GM21381 (cell line): ENCODE measurements at regions not wholly inside any gene's neighbourhood (a gene's known extent, or its start where the extent isn't known, plus 50 kb on each side); places are given as distances from the start of the nearest gene placed in this dataset.
A peak's percentile ranks its signal among the peaks of the same experiment; 100 is the strongest.

Experiments used
- ATAC-seq: cut with Tn5 transposase; IDR thresholded peaks from one replicate; pipeline ENCODE4 v1.9.1; 2021; ENCODE audit warnings: mild to moderate bottlenecking, moderate library complexity; ENCODE audit not compliant: unreplicated experiment

DNA sequence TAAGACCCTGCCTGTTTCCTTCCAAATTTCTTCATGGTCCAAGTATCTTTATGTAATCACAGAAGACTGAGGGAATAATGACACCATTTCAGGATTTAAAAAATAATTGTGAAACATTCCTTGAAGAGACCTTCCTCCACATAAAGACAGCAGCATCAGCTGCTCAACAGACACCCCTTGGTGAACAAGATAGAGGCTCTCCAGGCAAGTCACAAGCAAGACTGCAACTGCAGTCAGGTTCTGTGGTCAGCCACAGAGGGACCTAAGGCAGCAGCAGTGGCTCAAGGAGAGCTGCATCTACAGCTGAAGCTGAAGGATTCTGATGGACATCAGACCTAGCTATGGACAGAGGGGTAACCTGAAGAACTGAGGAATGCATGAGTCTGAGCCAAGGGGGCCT lies 97.2 kb upstream of the C3orf80 start:
- no peak for ATAC-seq

DNA sequence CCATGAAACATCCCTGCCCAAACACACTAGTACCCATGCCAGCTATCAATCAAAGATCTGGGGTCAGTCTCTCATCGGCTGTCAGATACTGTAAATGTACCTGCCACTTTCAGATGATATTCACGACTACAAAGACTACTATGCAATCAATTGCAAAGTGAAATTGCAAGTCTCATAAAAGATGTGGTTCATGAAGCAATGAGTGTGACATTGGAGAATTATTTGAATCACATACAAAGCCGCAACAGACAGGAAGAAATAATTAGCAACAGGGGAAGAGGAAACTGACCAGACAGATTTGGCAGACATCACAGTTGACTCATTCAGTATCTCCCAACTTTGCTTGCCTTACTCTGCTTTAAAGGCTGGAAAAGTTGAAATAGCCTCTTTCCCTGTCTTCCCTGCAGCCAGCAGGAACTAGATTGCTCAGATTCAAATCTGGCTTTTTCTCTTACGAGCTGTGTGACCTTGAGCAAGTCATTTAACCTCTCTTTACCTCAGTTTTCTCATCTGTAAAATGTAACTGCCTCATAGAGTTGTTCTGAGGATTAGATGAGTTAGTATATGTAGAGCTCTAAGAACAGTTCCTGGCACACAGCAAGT lies 95.7 kb upstream of the C3orf80 start:
- ATAC-seq: peak; percentile 57

DNA sequence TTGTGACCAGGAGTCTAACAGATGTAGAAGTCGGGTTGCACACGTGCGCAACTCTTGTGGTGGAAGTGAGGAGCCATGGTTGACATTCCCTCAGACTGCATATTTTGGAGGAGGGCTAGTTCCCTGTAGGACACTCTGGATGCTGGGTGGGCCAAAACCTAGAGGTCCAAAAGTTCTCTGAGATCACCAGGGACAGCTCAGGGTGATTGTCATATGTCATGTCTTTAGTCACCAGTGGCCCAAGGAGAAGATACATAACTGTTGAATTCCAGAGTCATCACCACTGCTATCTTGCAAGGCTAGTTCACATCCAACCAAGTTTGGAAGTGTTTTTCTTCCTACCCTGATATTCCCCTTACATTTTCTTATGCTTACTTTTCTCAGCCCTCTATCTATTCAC lies 95.2 kb upstream of the C3orf80 start:
- ATAC-seq: no peak

DNA sequence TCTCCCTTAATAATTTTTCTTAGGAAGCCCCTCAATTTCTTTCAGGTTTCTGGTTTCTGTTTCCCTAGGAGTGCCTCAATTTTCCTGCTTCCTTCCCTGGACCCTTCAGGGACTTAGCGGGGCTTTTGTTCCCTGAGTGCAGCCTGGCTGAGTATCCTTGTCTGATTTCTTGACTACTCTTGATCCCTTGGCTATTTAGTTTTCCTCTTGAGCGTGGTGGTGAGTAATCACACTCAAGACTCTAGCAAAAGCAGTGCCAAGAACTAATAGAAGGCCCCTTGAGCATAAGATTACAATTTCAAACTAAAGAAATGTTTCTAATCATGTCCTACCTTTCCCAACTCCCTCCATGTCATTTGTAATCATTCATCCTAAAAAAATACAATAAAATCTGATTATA lies 94.3 kb upstream of the C3orf80 start:
- no peak for ATAC-seq

DNA sequence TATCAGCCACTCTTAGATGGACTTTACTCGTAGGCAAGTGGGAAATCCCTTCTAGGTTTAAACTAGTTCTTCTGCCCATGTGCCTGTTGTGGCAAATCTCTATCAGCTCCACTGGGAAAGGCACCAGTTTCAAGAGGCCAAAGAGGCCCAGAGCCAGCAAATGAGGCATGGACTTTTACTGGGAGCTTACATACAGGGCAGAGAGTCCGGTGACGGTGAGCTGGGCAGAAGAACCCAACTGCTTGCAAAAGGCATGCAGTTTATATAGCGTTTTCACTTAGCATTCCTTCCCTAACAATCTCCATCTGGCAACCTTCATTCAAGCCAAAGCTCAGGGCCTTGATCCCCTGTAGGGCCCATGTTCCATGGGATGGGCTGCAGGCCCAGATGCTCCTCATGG lies 93.0 kb upstream of the C3orf80 start:
- ATAC-seq: no peak

DNA sequence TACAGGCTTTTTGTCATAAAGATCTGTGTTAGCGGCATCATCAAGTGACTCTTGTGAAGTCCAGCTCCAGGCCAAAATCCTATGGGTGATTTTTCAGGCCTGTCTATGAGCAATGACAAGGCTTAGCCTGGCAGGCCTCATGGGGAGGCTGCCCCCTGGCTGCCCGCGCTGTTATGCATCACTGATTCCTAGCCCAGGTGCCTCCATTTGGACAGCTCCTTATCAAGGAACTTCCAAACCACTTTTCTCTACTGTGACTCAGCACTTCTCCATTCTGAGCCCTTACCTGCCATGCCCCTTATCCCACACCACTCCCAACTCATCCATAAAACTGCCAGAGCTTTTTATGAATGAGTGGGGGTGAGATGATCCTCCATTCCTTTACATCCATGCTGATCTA lies 91.5 kb upstream of the C3orf80 start:
- ATAC-seq: no peak

DNA sequence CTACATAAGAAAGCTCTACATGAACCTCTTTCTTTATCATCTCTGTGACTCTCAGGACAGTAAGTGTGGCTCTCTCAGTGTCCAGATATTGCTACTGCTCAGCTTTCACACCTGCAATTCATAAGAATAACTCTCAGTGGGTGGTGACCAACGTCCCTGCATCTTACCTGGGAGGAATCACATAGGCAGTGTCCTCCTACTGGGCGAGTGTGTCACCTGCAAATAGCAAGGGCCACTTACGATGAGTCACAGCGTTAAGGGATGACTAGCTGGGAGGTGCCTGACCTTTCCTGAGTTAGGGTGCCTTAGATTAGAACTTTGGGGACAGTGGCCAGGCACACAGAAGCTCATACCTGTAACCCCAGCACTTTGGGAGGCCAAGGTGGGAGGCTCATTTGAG lies 90.8 kb upstream of the C3orf80 start:
- ATAC-seq: no peak

DNA sequence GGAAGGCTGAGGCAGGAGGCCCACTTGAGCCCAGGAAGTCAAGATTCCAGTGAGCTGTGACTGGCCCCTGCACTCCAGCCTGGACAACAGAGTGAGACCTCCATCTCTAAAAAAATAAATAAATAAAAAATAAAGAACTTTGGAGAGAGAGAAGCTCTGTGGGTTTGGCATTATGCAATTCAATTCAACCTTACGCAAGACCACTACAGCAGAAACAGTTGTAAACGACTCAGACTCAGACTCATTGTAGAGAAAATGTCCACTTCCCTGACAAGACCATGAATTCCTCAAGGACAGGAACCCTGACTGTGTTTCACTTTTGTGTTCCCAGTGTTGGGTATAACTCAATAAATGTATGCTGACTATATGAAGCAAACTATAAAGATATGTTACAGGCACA lies 90.3 kb upstream of the C3orf80 start:
- ATAC-seq: no peak

DNA sequence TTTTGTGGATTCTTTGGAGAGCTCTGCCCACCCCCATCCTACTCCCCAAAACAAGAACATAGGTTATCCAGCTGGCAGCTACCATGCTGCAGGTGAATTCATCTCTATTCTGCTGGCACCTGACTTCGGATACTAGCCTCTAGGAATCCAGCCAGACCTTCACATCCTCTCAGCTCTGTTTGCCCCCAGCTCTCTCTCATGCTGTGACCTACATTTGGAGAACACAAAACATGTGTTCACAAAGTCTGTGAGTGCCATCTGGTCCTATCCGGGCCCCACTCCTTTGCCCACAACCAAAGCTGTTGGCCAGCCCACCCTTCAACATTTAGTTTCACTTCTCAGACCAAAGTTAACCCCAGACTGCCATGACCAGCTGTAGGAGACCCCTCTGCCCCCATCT lies 89.4 kb upstream of the C3orf80 start:
- no peak for ATAC-seq

DNA sequence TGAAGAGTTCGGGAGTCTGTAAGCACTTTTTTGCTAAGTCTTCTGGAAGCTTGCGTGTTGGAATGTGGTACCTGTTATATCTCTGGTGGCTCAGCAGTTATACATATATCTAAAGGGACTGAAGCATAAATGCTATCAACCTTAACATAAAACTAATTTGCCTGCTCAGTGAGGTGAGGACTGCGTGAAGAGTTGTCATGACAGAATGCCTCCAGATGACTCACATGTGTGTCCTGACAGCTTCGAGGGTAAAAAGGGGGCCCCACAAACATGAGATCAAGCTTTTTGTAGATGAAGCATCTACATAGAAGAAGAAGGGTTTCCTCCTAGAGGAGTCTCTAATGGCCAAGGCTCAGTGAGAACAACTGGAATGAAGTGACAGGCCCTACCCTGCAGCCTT lies 88.8 kb upstream of the C3orf80 start:
- no peak for ATAC-seq

DNA sequence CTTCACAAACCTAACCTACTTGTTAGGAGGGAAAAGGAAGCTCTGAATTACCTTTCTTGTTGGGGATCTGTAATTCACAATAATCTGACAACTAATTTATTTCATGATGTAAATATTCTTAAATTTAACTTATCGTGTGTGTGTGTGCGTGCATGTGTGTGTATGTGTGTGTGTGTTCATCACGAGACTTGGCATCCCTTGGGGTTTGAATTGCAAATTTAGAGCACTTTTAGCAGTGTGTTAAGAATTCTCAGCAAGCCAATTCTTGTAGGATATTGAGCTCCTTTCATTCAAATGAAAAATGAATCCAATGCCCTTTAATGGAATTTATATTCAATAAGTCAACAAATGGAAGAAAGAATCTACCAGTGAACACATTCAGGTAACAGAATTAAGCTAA lies 85.9 kb upstream of the C3orf80 start:
- no peak for ATAC-seq

DNA sequence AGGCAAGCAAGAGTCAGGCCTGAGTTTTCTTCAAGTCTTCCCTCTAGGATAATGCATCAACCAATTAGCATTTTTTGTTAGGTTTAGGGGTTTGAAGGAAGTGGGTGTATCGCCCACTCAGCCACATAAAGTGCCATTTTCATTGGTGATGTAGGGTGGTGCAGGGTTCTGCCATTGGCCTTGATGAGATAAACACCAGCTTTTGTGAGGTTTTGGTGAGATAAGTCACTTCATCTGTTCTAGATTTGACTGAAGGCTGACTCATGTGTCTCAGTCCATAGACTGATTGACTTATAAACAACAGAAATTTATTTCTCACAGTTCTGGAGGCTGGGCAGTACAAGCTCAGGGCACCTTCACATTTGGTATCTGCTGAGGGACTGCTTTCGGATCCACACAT lies 84.5 kb upstream of the C3orf80 start:
- ATAC-seq: no peak

DNA sequence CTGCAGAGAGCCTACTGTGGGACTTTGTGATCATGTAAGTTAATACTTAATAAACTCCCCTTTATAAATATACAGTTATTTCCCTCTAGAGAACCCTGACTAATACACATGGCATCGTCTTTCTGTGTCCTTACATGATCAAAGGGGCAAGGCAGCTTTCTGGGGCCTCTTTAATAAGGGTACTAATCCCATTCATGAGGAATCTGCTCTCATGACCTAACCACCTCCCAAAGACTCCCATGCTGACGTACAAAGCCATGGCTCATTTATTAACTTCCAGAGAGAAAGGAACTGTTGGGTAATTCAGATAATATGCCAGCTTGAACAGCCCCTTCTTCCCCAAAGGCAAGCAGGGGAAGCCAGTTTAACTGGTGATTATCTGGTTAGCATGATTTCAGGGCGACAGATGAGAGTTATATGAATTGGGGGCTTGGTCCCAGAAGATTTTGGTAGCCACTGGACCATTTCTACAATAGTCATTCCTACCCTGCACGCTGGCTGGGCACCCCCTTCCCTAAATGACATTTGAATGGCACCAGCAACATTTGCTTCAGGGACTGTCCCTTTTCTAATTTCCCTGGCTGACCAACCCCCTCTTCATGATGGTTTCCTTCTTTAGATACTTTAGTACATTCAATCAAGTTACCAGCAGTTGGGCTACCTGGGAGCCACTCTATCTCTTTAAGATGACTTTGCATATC lies 83.6 kb upstream of the C3orf80 start:
- ATAC-seq: no peak

DNA sequence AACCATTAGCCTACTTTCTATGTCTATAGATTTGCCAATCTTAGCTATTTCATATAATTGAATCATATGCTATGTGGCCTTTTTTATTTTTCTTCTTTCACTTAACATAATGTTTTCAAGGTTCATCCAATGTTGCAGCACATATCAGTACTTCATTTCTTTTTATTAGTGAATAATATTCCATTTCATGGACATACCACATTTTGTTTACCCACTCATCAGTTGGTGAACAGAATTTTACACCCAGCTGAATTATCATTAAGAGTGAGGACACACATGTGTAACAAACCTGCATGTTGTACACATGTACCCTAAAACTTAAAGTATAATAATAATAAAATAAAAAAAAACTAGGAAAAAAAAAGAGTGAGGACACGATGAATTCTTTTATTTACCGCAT lies 81.7 kb upstream of the C3orf80 start:
- ATAC-seq: no peak

DNA sequence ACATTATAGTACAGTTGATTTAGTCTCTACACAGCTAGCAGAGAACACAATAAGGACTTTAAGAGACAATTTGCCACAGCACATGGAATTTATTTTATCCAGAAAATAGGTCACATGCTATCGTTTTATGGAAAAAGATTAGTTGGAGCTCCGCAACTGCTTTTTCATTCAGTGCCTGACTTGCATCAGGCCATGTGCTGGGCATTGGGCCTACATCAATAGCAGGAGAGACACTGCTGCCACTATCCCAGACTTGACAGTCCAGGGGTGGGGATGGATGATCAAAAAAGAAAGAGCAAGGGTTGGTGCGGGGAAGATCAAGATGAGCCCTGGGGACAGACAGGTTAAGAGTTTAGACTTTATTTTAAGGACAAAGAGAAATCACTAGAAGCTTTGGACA lies 75.2 kb upstream of the C3orf80 start:
- ATAC-seq: no peak

DNA sequence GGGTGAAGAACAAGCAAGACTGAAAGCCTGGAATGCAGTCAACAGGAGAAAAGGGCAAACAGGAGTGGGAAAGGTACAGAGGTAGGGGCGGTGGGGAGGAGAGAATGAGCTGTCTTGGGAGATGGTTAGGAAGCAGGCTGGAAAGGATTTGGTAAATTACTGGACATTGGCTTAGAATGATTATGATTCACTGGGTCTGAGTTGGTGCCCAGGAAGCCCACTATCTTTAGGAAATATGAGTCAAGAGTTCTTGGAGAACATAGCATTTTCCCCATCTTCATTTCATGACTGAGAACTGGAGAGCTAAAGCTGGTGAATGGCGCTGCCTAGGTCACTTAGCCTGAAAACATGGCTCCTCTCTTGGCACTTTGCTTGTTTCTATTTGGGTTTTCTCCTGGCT lies 74.7 kb upstream of the C3orf80 start:
- no peak for ATAC-seq

DNA sequence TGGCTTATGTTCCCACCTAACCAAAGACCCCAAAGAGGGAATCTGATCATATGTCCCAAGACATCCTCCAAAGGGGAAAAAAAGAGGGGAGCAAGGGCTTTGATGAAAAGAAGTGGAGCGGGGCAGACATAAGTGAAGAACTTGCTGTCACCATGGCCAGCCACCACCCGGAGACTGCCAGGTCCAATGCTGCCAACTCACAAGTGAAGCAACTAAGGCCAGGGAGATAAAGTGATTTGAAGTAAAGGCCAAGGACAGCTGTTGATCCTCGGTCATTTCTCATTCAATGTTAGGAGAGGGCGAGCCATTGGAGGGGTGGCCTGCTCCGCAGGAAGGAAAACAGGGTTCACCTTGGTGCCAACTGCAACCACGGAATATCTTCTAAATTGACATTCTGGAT lies 72.6 kb upstream of the C3orf80 start:
- no peak for ATAC-seq

DNA sequence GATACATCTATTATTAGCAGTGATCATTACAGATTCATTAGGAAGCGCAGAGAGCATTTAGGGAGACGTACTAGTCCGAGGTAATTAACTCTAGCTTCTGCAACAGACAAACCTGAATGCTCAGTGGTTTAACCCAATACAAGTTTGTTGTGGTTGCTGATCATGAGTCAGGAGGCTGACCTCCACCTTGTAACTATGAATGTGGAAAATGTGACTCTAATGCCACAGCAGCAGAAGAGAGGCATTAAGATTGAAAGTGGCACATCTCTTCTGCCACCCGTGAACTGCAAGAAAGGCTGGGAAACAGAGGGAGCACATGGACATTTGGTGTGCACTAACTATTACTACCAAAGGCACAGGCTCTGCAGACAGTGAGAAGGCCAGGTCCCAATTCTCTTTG lies 71.2 kb upstream of the C3orf80 start:
- no peak for ATAC-seq

DNA sequence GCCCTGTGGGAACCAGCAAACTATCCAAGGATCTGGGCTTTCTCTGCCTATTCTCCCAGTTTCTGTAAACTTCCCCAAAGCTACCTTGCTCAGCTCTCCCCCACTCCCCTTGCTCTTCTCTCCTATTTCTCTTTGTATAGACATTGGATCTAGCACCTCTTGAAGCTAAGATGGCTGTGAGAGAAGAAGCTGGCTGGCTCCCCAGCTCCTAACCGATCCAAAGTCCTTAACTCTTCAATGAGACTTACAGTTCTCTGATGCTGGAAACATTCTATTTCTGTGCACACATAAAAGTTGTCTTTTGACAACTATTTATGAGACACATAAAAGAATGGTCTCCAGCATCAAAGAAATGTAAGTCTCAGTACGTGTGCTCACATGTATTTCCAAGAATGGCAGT lies 70.6 kb upstream of the C3orf80 start:
- ATAC-seq: no peak

DNA sequence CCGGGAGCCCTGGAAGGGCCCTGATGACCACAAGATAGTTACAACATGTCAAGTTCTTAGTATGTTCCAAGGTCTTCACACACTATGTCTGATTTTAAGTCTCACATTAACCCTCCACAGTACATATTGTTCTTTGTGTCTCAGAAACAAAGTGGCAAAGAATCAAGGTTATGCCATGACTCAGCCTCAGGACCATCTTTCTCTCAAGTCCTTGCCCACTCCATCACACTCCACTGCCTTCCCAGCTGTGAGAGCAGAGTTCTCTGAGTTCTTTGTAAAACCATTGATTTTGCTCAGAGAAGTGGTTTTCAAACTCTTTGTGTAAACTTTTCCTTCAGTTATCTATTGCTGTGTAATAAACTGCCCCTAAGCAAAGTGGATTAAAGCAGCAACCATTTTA lies 67.9 kb upstream of the C3orf80 start:
- no peak for ATAC-seq

DNA sequence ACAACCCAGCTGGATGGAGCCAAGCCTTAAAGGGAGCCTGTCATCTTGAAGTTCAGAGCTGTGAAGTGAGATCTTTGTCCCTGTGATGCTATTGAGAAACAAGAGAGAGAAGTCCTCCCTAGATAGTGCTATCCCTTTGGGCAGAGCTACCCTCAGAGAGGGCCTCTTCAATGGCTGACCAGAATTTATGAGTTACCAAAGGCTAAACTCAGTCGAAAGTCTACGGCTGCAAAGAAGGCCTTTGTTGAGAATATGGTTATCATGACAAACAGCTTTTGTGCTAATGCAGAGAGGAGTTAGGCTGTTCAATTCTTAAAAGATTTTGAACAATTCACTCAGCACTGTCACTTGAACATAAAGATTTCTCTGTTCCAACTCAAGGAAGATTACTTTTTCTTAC lies 65.9 kb upstream of the C3orf80 start:
- no peak for ATAC-seq

DNA sequence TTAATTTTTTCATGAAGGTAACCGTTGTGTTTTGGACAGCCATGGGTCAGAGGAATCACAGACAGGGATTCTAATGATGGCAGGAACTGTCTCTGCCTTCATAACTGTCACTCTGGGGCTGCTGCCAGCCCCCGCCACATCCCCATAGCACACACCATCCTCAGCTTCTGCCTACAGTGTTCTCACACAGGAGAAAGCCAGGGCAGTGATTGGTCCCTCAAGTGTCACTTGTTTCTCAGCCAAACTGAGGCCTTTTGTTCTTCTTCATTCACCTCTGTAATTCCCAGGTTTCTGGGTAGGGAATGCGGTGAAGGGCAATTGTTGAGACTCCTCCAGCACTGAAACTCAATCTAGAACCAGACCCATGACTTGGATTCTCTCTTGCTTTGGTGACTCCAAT lies 65.4 kb upstream of the C3orf80 start:
- ATAC-seq: no peak

DNA sequence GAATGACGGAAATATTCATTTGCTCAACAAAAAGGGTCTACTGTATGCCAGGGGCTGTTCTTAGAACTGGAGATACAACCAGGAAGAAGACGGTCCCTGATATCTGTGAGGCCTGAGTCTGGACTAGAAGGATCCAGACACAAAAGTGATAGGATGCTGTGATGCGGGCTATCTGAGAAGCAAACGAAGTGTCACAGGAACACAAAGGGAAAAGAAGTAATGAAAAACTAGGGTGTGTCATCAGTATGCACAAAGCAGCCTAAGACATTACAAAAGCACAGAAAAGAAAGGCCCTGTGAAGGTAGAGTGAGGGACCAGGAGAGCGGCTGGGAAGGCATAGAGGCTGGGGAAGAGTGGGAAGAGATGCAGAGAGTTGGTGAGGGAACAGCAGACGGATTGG lies 63.3 kb upstream of the C3orf80 start:
- no peak for ATAC-seq
